ENCODE measurements at regions not wholly inside any gene's neighbourhood (a gene's known extent, or its start where the extent isn't known, plus 50 kb on each side); places are given as distances from the start of the nearest gene placed in this dataset.
"Not testable (repeated sequence)": the region's sequence is repeated elsewhere in the genome, so short reads cannot be mapped to it uniquely, and the experiment has no call there.

- DNase-seq = no peak
Observed at GRCh38 chr3:40864915-40865314, 334.4 kb upstream of the CTNNB1 start.

DNA sequence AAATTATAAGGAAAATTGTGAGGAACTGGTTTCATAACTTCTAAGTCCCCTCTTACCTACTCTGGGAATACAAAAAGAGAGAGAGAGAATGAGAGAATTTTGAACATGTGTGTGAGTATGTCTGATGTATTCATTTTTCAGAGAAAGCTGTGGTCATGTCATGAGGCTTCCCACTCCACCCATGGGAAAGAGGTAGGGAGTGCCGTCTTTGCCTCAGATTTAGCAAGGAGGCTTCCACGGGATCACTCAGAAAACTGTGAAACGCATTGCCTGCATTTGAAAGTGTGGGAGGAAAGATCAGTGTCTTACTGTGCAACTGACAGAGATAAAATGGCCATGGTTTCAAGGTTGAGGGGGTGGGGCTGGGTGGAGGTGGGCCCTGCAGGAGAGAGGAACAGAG lies 331.5 kb upstream of the CTNNB1 start:
- DNase-seq = no peak

- DNase-seq = no peak
Observed at GRCh38 chr3:40869013-40869412, 330.3 kb upstream of the CTNNB1 start.

- DNase-seq = no peak
Observed at GRCh38 chr3:40869939-40870338, 329.4 kb upstream of the CTNNB1 start.

DNA sequence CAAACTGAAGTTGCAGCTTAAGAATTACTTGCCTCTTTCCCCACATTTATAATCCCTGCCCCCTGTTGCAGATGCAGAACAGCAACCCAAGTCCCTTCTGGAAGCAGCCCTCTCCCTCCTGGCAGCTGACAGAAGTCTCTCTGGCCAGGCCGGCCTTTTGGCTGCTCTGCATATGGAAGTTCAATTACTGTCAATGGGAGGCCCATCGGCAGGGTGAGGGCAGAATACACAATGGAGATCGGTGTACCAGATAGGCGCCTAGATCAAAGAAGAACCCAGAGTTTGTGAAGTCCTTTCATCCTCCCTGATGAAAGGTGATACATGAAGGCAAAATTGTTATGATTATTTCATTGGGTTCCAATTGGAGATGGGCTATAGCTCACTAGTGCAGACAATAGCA lies 327.9 kb upstream of the CTNNB1 start:
- DNase-seq = no peak

DNA sequence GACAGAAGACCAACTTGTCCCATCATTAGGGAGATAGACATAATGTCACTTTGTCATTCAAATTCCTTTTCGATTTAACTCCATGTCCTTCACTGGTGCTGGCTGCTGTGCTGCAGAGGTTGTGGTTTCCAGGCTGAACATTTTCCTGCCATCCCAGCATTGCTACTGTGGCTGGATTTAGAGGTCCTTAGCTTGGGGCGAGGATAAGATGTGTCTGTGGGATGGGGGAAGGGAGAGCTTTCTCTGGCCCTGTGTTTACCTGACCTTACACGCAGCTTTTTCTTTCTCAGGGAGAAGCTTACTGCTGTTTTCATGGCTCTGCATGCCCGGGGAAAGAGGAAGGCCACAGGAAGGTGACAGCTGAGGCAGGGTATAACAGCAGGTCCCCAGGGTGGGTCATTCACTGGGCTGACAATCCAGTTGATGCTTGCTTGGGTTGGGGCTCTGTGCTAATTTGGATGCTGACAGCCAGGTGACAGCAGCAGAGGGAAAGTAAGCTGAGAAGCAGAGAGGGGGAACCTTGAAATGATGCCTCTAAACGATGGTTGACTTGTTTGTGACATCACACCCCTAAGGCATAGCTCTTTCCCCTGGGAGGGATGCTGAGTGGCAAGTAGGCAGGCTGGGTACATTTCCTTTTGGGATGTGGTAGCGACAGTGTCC lies 326.9 kb upstream of the CTNNB1 start:
- no peak for DNase-seq

GRCh38 chr3:40873476-40873875 lies 325.8 kb upstream of the CTNNB1 start:
- no peak for DNase-seq

- DNase-seq = no peak
Observed at GRCh38 chr3:40873934-40874699, 325.2 kb upstream of the CTNNB1 start.

- no peak for DNase-seq
Observed at GRCh38 chr3:40875581-40875980, 323.7 kb upstream of the CTNNB1 start.

DNA sequence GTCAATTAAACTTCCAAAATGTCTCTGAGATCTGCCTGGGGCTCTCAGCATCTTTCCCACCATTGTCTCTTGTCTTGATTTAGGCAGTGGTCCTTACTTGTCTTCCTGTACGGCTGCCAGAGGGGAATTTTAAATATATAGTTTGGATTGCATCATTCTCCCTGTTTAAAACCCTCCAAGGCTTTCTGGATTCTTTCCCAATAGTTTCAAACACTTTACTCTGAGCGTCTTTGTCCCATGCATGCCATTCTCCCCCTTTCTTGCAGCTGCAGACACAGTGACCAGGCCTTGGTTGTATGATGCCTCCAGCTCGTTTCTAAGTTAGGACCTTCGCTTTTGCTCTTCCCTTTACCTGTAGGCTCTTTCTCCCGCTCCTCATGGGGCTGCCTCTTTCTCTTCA lies 323.3 kb upstream of the CTNNB1 start:
- no peak for DNase-seq

DNA sequence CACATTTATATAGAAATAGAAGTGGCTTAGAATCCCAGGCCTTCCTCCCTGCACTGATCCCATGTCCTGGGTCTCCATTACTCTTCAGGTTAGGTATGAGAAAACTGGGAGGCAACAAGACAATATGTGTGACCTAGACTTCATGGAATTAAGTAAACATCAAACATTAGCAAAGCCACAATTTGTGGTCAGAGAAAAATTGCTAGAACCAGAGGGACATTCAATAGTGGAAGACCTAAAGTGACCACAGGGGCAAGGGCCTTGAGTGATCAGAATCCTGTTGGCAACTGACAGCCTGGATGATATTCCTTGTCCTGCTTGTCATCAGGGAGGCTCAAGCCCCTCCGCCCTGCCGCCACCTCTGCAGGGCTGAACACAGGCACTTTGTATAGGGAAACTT lies 322.8 kb upstream of the CTNNB1 start:
- no peak for DNase-seq

- no peak for DNase-seq
Observed at GRCh38 chr3:40877631-40878463, 321.5 kb upstream of the CTNNB1 start.

GRCh38 chr3:40878464-40878905 lies 320.8 kb upstream of the CTNNB1 start:
- DNase-seq = no peak

GRCh38 chr3:40885430-40885829 lies 313.9 kb upstream of the CTNNB1 start:
- no peak for DNase-seq

GRCh38 chr3:40886660-40887425 lies 312.5 kb upstream of the CTNNB1 start:
- DNase-seq = no peak

DNA sequence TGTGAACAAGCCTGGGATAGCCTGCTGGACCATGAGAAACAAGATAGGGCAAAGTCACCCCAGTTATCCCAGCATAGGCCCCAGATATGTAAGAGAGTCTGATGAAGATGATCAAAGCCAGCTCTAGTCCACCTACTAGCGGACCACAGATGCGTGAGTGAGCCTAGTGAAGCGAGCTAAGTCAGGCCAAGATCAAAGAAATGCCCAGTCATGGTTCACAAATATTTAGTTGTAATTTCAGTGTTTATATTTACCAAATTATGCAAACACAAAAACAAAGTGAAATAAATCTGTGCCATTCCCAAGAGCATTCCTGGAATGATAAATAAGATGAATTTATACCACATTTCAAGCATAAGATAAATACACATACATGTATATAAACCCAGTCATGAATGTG lies 308.1 kb upstream of the CTNNB1 start:
- DNase-seq = no peak

DNA sequence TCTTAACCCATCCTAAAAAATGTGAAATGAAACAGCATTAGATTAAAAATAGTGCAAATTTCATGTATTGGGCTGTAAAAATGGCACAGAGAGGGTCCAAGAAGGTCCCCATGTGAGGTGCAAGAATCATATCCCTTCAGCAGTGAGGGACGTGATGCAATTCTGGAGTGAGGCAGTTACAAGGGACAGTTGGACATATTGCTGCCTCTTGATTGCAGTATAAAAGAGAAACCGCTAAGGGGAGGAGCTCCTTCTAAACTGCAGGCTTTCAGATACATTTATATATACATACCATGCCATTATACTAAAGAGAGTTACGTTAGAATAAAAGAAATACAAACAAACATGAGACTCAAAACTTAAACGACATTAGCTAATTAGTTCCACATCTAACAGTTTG lies 304.2 kb upstream of the CTNNB1 start:
- no peak for DNase-seq

GRCh38 chr3:40899286-40899712 lies 300.0 kb upstream of the CTNNB1 start:
- DNase-seq = no peak

DNA sequence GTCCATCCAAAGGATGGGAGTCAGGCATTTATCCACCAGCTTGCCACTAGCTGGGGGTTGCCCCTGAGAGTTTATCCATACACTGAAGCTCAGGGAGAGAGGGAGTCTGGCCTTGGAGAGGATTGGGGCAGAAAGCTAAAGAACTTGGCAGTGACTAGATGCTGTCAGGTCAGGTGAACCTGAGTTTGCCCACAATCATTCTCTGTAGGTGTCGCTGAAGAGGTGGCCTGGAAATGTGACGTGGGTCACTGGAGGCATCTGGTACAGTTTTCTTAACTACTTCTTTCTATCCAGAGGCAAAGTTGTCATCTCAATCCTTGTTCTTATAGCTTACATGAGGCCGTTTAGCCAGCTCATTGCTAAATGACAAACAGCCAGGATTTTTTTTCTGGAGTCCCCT lies 298.0 kb upstream of the CTNNB1 start:
- no peak for DNase-seq

DNA sequence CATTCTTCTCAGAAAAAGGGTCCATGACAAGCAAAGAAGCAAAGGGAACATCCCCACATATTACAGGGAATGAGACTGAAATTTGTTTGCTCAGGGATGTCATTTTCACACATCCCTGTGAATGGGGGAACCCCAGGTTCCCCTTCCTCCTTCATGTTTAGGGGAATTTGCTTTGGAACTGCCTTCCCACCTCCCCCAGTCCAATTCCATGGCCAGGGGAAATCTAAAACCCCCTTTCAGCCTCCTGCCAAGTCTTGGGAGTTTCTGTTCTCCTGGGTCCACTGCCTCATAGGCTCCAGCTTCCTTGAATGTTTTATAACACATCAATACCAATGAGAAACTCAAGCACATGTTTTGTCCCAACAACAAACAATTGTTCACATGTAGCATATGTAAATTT lies 297.5 kb upstream of the CTNNB1 start:
- DNase-seq = no peak

DNA sequence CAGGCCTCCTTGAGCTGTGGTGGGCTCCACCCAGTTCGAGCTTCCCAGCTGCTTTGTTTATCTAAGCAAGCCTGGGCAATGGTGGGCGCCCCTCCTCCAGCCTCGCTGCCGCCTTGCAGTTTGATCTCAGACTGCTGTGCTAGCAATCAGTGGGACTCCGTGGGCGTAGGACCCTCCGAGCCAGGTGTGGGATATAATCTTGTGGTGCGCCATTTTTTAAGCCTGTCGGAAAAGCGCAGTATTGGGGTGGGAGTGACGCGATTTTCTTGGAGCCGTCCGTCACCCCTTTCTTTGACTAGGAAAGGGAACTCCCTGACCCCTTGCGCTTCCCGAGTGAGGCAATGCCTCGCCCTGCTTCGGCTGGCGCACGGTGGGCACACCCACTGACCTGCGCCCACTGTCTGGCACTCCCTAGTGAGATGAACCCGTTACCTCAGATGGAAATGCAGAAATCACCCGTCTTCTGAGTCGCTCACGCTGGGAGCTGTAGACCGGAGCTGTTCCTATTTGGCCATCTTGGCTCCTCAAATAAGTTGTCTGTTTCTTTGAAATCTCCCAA lies 291.3 kb upstream of the CTNNB1 start:
- not testable (repeated sequence) for DNase-seq

DNA sequence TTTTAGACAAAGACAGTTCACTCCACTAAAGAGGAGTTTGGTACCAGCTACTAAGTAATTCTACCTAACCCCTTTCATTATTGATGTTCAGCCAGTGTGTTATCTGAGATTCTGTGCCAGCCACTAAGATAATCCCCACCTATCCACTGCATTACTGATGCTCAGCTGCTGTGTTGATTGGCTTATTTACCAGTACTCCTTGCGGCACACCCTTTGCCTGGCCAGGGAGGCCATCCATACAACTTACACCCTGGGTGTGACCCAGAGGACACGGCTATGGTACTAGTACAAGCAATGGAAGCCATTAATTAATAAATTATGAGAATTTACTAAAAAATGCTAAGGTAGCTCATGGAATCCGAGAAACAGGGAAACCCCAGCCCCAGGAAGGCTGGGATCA lies 290.7 kb upstream of the CTNNB1 start:
- no peak for DNase-seq

DNA sequence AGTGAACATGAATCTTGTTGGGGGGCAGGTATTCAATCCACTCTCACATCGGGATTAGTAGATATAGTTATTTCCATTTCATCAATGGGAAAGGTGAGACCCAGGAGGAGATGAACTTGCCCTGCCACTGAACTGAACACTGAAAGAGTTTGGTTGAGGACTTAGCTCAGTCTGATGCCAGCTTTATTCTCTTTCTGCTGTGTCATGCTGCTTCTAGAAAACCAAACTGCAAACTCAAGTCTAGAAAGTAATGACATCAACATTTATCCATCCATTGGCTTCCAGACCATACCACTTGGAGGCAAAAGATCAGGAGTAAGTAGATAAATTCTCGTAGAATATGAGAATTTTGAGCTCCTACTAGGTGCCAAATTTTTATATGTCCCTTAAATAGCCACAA lies 288.0 kb upstream of the CTNNB1 start:
- no peak for DNase-seq
